Endothelial cell of umbilical vein (primary cell): ENCODE measurements at regions not wholly inside any gene's neighbourhood (a gene's known extent, or its start where the extent isn't known, plus 50 kb on each side); places are given as distances from the start of the nearest gene placed in this dataset.

ENCODE experiments used
- BruUV-seq: library from RNA; stranded (reverse); fragments of 400-500 nt; replicated peaks from 2 replicates; lab custom pipeline; 2021; lab: Mats Ljungman, UMichigan
- CTCF ChIA-PET: fragments of 300-600, 350-600 bp; sonication (Branson Sonifier 250); formaldehyde crosslinking; loops from one replicate; lab custom pipeline; 2021; ENCODE audit warnings: antibody characterized with exemption, inconsistent platforms; lab: Charles Lee
- POLR2A ChIA-PET: fragments of 300-600, 350-600 bp; sonication (Branson Sonifier 250); formaldehyde crosslinking; loops from one replicate; lab custom pipeline; 2021; ENCODE audit warnings: antibody characterized with exemption, inconsistent platforms; lab: Charles Lee
- DNase-seq: peaks from one replicate; pipeline ENCODE4 v3.0.0-alpha.2; 2011; ENCODE audit warnings: low read depth, low spot score
- FAIRE-seq: peaks from 2 replicates; lab custom pipeline; 2011; peaks lifted over from hg19 to GRCh38; lab: Jason Lieb, UNC
- H2AFZ ChIP-seq: 2 replicates; pipeline ENCODE4 v1.6.0; 2012; ENCODE audit warnings: low read depth, low read length, control low read depth, inconsistent platforms
- H3K27ac ChIP-seq: 2 replicates; pipeline ENCODE4 v1.5.1; 2011; ENCODE audit warnings: low read depth, mild to moderate bottlenecking, control low read depth, low read length, moderate library complexity; ENCODE audit not compliant: insufficient read depth
- H3K27me3 ChIP-seq, 2 experiments: 2 replicates each; pipeline versions ENCODE4 v1.6.0 to v1.6.1; 2011; ENCODE audit warnings: low read length in 2 of 2, mixed read lengths in 1 of 2; ENCODE audit not compliant: control insufficient read depth in 2 of 2, insufficient read depth in 2 of 2
- H3K36me3 ChIP-seq, 2 experiments: 2 replicates in 1 of 2; 3 replicates in 1 of 2; pipeline ENCODE4 v1.5.1; 2011; ENCODE audit warnings: low read length in 2 of 2, mild to moderate bottlenecking in 1 of 2, moderate library complexity in 1 of 2; ENCODE audit not compliant: control insufficient read depth in 2 of 2, insufficient read depth in 2 of 2; ENCODE audit errors: extremely low read depth in 1 of 2
- H3K4me1 ChIP-seq: 3 replicates; pipeline ENCODE4 v1.5.1; 2011; ENCODE audit warnings: mild to moderate bottlenecking, low read length; ENCODE audit not compliant: control insufficient read depth, insufficient read depth; ENCODE audit errors: extremely low read depth
- H3K4me2 ChIP-seq: 2 replicates; pipeline ENCODE4 v1.6.1; 2011; ENCODE audit warnings: low read length, control low read depth, mixed read lengths; ENCODE audit not compliant: insufficient read depth
- H3K4me3 ChIP-seq, 3 experiments: fragments of 200-600 bp in 1 of 3; sonication (generic), shearing (Covaris generic) in 1 of 3; replicated peaks in 1 of 3; 2 replicates each; pipeline ENCODE4 v1.5.1; 2011 to 2016; ENCODE audit warnings: control low read depth in 3 of 3, low read length in 3 of 3, mild to moderate bottlenecking in 2 of 3, inconsistent platforms in 1 of 3, low read depth in 1 of 3, moderate library complexity in 1 of 3; ENCODE audit not compliant: insufficient read depth in 1 of 3
- H3K79me2 ChIP-seq: 2 replicates; pipeline ENCODE4 v1.6.0; 2012; ENCODE audit warnings: low read length, inconsistent platforms; ENCODE audit not compliant: control insufficient read depth, insufficient read depth
- H3K9ac ChIP-seq: replicated peaks from 2 replicates; pipeline ENCODE3; 2011; ENCODE audit warnings: low read length, control low read depth; ENCODE audit not compliant: insufficient read depth; ENCODE audit errors: extremely low read depth
- H3K9me1 ChIP-seq: replicated peaks from 3 replicates; pipeline ENCODE4 v1.6.0; 2011; ENCODE audit warnings: mild to moderate bottlenecking, low read length; ENCODE audit not compliant: control insufficient read depth, insufficient read depth; ENCODE audit errors: extremely low read depth
- H3K9me3 ChIP-seq: replicated peaks from 2 replicates; pipeline ENCODE4 v1.5.1; 2012; ENCODE audit warnings: low read length, inconsistent platforms; ENCODE audit not compliant: control insufficient read depth, insufficient read depth
- H4K20me1 ChIP-seq: replicated peaks from 2 replicates; pipeline ENCODE3; 2011; ENCODE audit warnings: mild to moderate bottlenecking, low read length; ENCODE audit not compliant: control insufficient read depth, insufficient read depth; ENCODE audit errors: extremely low read depth
- EZH2 ChIP-seq: IDR thresholded peaks from 2 replicates; pipeline ENCODE4 v1.6.1; 2012; ENCODE audit warnings: borderline replicate concordance, low read depth, mild to moderate bottlenecking, moderate library complexity, low read length, inconsistent platforms; ENCODE audit not compliant: severe bottlenecking
- FOS ChIP-seq: IDR thresholded peaks from 2 replicates; pipeline ENCODE4 v1.6.1; 2011; ENCODE audit warnings: mild to moderate bottlenecking, low read length, moderate library complexity, borderline replicate concordance; ENCODE audit not compliant: insufficient read depth
- GATA2 ChIP-seq: IDR thresholded peaks from 2 replicates; pipeline ENCODE4 v1.7.0; 2011; ENCODE audit warnings: low read depth, mild to moderate bottlenecking, moderate library complexity, mixed read lengths, low read length; ENCODE audit not compliant: insufficient read length, insufficient read depth
- JUN ChIP-seq: IDR thresholded peaks from 2 replicates; pipeline ENCODE4 v1.6.1; 2011; ENCODE audit warnings: borderline replicate concordance, low read depth; ENCODE audit not compliant: insufficient read length, insufficient read depth
- MYC ChIP-seq: IDR thresholded peaks from one replicate; pipeline ENCODE4 v1.6.1; 2011; ENCODE audit warnings: mild to moderate bottlenecking, low read depth, low read length
- POLR2A ChIP-seq: IDR thresholded peaks from 2 replicates; pipeline ENCODE4 v1.6.1; 2012; ENCODE audit warnings: low read depth, mild to moderate bottlenecking, control low read depth, low read length
- POLR2AphosphoS5 ChIP-seq: IDR thresholded peaks from 2 replicates; pipeline ENCODE4 v1.6.1; 2012; ENCODE audit warnings: low read depth, mild to moderate bottlenecking, control low read depth, low read length, moderate library complexity; ENCODE audit not compliant: insufficient read depth
- dilution Hi-C: fragments of 300-500 bp; cut with MboI; formaldehyde crosslinking; loops from one replicate; pipeline ENCODE4 v1.15.0; 2019; ENCODE audit warnings: low sequenced_read_pairs; ENCODE audit not compliant: extremely low pct_ligation_motif_present
- intact Hi-C: fragments of 100-400 bp; cut with micrococcal nuclease; formaldehyde crosslinking; loops from one replicate; pipeline ENCODE4 v1.10.0; 2022
- TF ChIP-seq, protein P1 (sequence below): IDR thresholded peaks from 2 replicates; pipeline ENCODE4 v1.6.1; 2011; ENCODE audit not compliant: insufficient read depth, insufficient read length
- TF ChIP-seq, protein P2 (sequence below), 2 donors: IDR thresholded peaks; 1 replicate in 1 of 2; 2 replicates in 1 of 2; pipeline ENCODE4 v1.5.1; 2011; ENCODE audit warnings: low read length in 2 of 2, mild to moderate bottlenecking in 2 of 2, moderate library complexity in 2 of 2, control low read depth in 1 of 2, inconsistent platforms in 1 of 2, low read depth in 1 of 2; ENCODE audit not compliant: insufficient read depth in 1 of 2; ENCODE audit errors: extremely low read depth in 1 of 2

DNA sequence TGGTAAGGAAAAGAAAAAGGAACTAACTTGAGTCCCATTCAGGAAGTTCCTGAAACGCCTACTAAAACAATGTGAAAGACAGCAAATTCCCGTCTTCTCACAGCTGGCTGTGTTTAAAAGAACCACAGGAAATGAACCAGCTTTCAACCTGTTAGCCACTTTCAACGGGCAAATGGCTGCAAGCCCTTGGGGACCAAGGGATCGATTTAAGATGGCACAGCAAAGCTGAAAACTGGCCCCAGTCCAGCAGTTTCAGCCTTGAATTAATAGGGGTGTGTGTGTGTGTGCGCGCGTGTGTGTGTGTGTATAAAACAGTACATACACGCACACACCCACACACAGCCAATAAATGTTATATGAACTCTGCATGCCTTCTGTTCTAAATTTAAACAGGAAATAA is 168.7 kb upstream of the TMCO5A start:
- POLR2A ChIA-PET, result no interaction called here

DNA sequence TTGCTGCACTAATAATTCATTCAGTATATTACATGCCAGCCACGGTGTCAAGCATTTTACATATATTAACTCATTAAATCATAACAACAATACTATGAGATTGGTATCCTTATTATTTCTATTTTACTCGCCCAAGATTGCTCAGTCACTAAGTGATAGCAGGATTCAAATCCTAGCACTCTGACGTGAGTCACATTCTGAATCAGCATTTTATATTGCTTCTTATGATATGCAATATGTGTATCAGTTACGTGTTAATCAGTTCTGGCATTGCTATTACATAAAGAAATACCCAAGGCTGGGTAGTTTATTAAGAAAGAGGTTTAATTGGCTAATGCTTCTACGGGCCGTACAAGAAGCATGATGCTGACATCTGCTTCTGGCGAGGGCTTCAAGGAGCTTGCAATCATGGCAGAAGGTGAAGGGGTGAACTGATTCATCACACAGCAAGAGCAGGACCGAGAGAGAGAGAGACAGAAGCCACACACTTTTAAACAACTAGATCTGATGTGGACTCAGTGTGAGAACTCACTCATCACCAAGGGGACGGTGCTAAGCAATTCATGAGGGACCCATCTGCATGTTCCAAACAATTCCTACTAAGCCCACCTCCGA is 166.5 kb upstream of the TMCO5A start:
- H3K9me3 ChIP-seq, result no peaks in the 10 kb centered on the region
- H3K79me2 ChIP-seq, result no peaks in the 10 kb centered on the region
- intact Hi-C loops (no loop called here), dilution Hi-C loops (no loop called here)
- no peak overlapping the region for H3K4me3 ChIP-seq
- no peak for TF ChIP-seq GATA2
- no peak for TF ChIP-seq POLR2AphosphoS5
- TF ChIP-seq POLR2A, result no peak
- no peak for TF ChIP-seq JUN
- TF ChIP-seq, protein P1, sequence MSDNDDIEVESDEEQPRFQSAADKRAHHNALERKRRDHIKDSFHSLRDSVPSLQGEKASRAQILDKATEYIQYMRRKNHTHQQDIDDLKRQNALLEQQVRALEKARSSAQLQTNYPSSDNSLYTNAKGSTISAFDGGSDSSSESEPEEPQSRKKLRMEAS, result no peak
- TF ChIP-seq MYC, result no peak
- no peak for TF ChIP-seq EZH2
- H2AFZ ChIP-seq, result no peak overlapping the region
- no peaks in the 10 kb centered on the region for H4K20me1 ChIP-seq
- BruUV-seq, result no TSS peak
- H3K9me1 ChIP-seq, result no peaks in the 10 kb centered on the region
- no peaks in the 10 kb centered on the region for H3K36me3 ChIP-seq
- no peak for FAIRE-seq
- peaks cover 0 to 4% of the 10 kb centered on the region in 2 experiments for H3K27me3 ChIP-seq
- DNase-seq, result no peak
- H3K27ac ChIP-seq, result no peak overlapping the region
- POLR2A ChIA-PET, result no interaction called here
- H3K9ac ChIP-seq, result no peak overlapping the region
- CTCF ChIA-PET, result no interaction called here
- no peak overlapping the region for H3K4me2 ChIP-seq
- peaks cover 13% of the 10 kb centered on the region for H3K4me1 ChIP-seq

More for the DNA sequence above, 168.7 kb upstream of the TMCO5A start:
- H4K20me1 ChIP-seq, result no peaks in the 10 kb centered on the region
- peak; percentile 53 for DNase-seq
- intact Hi-C loops (no loop called here), dilution Hi-C loops (no loop called here)
- no peaks in the 10 kb centered on the region for H3K9me1 ChIP-seq
- H3K4me2 ChIP-seq, result no peak overlapping the region
- CTCF ChIA-PET, result interaction anchor here (2.4 to 3.6 kb wide), 4 partner anchors 27 to 135 kb away, joined by 8 to 93 read pairs (median 39); no protein-coding TSS in a partner anchor
- FAIRE-seq, result no peak
- peaks cover 13% of the 10 kb centered on the region for H3K4me1 ChIP-seq
- H3K4me3 ChIP-seq, result no peak overlapping the region
- H3K36me3 ChIP-seq, result no peaks in the 10 kb centered on the region
- H3K79me2 ChIP-seq, result no peaks in the 10 kb centered on the region
- H3K9ac ChIP-seq, result no peak overlapping the region
- no peaks in the 10 kb centered on the region for H3K9me3 ChIP-seq
- peaks cover 0 to 4% of the 10 kb centered on the region in 2 experiments for H3K27me3 ChIP-seq
- no peak for TF ChIP-seq EZH2
- TF ChIP-seq MYC, result no peak
- TF ChIP-seq, protein P2, sequence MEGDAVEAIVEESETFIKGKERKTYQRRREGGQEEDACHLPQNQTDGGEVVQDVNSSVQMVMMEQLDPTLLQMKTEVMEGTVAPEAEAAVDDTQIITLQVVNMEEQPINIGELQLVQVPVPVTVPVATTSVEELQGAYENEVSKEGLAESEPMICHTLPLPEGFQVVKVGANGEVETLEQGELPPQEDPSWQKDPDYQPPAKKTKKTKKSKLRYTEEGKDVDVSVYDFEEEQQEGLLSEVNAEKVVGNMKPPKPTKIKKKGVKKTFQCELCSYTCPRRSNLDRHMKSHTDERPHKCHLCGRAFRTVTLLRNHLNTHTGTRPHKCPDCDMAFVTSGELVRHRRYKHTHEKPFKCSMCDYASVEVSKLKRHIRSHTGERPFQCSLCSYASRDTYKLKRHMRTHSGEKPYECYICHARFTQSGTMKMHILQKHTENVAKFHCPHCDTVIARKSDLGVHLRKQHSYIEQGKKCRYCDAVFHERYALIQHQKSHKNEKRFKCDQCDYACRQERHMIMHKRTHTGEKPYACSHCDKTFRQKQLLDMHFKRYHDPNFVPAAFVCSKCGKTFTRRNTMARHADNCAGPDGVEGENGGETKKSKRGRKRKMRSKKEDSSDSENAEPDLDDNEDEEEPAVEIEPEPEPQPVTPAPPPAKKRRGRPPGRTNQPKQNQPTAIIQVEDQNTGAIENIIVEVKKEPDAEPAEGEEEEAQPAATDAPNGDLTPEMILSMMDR (IDR thresholded peaks at IDR 0.05; ENCODE audit: extremely low read depth in 1 of 2, insufficient read depth in 1 of 2, low read depth in 1 of 2, low read length in 2 of 2), result no peak
- peak; percentile 26 for TF ChIP-seq FOS
- H2AFZ ChIP-seq, result peak overlapping the region; percentile 61
- H3K27ac ChIP-seq, result no peak overlapping the region
- BruUV-seq, result no TSS peak
